GM19455 (cell line): ENCODE measurements at regions not wholly inside any gene's neighbourhood (a gene's known extent, or its start where the extent isn't known, plus 50 kb on each side); places are given as distances from the start of the nearest gene placed in this dataset.

ENCODE experiments used
- ATAC-seq: cut with Tn5 transposase; IDR thresholded peaks from one replicate; pipeline ENCODE4 v1.9.1; 2021; ENCODE audit not compliant: unreplicated experiment

DNA sequence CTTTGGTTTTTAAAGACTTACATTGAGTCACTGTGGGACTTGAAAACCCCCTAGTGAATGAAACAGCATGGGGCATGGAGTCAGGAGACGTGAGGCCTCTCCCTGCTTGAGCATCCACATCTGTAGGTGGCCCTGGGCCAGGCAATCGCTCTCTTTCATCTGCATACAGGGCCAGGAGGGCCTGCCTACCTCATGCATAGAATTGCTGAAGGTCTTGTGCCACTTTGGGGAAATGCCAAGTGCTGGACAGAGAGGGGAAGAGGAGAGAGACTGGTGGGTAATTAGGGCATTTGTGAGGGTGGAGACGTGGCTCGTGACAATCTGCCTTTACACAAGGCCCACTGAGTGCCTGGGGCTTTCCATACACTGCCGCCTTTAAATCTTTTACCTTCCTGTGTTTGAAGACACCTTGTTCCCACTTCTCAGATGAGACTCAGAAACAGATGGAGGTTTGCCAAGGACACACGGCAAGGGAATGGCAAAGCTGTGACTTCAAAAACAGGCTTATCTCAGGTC, 322.2 kb upstream of the HS6ST1 start:
- ATAC-seq: no peak

DNA sequence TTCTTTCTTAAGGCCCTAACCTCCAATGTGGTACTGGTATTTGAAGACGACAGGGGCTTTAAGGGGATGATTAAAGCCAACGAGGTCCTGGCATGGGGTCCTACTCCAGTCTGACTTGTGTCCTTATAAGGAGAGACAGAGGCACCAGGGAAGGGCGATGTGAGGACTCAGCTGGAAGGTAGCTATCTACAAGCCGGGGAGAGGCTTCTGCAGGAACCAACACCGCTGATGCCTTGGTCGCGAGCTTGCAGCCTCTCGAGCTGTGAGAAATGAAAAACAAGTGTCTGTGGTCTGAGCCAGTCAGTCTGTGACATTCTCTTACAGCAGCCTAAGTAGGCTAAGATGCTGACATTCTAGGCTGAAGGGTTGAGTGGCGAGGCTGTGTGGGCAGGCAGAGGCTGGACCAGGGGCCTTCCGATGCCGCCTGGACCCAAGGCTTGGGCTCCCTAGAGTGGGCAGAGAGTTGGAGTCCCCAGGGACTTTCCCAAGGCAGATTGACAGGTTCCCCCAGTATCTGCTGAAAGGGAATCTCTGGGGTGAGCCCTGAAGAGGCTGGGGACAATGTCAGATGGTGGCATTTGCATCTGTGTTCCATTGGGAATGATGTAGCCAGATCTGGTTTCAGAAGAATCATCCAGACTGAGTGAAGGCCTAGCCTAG, 322.9 kb upstream of the HS6ST1 start:
- no peak for ATAC-seq

DNA sequence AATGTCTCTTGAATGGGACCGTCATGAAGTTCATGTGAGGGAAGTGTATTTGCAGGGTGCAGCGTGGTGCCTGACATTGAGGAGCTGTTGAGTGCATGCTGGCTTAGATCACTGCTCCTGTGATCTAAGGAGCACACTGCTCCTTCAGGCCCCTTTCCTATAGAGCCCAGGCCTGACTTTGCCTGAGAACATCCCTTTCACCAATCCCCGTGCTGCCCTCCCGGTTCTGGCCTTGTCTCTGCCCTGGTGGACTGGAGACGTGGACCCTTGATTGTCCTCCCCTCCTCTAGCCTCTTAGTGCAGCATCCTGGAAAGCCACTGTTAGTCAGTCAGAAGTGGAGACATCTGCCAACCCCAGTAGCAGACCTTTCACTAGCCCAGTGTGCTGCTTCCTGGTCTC, 323.6 kb upstream of the HS6ST1 start:
- no peak for ATAC-seq

DNA sequence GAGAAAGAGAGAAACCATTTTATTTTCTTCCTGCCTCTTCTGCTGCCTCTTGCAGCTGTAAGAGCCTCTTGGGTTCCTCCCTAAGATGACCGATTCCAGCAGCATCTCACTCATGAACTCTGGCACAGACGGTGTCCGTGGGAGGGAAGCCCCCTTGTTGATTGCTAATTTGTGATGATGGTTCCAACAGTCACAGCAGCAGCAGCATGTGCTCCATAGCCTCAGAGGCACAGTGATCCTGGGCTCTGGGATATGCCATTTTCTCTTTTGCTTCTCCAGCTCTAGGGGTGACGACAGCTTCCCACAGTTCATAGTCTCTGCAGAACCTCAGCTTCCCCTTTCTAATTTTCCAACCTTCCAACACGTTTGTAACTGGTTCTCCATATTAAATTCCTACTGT, 324.2 kb upstream of the HS6ST1 start:
- no peak for ATAC-seq

DNA sequence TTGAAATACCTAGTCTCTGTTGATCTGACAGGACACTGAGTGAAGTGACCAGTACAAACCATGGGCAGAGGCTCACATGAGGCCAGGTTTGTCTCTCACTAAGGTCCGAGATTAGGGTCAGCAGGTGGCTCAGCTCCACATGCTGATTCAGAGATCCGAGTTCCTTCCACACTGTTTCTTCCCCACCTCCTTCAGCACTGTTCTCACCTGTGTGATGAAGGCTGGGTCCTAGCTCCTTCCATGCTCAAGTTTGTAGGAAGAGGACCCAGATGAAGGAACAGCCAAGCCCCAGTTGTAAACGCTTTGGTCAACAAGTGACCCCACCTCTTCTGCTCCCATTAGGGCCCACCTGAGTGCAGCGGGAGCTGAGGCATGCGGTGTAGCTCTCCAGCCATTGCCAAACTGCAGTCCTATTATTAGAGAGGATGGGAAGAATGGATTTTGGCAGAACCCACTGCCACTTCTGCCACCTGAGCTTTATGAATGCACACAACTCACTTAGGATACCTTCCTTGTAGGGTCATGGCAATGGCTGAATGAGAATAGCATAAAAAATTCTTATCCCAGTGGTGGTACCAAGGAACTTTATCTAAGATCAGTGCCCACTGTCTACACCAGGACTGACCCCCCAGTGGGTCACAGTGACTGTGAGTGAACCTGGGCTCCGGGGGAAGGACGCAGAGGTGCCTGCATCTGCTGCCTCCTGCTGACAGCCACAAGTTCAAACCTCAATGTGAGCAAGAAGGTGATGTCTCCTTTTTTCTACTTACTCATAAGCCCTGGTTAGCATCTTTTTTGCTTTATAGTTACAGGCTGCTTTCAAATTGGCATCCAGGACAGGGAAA, 324.8 kb upstream of the HS6ST1 start:
- no peak for ATAC-seq

DNA sequence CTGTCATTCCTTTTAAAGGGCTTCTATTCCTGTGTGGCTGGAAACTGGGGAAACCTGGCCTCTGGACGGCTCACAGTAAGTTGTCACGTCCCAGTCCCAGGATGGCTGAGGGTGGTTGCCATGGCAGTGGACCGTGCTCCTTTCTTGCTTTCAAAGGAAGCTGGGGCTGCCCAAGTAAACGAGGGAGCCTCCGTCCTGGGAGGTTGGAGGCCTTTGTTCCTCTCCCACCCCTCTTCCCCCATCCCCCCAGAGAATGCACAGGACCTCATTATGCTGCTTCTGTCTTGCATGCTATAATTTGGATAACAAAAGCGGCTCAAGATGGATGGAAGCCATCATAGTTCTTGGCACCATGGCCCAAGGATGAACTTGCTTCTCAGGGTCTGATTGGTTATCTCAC, 325.5 kb upstream of the HS6ST1 start:
- no peak for ATAC-seq

DNA sequence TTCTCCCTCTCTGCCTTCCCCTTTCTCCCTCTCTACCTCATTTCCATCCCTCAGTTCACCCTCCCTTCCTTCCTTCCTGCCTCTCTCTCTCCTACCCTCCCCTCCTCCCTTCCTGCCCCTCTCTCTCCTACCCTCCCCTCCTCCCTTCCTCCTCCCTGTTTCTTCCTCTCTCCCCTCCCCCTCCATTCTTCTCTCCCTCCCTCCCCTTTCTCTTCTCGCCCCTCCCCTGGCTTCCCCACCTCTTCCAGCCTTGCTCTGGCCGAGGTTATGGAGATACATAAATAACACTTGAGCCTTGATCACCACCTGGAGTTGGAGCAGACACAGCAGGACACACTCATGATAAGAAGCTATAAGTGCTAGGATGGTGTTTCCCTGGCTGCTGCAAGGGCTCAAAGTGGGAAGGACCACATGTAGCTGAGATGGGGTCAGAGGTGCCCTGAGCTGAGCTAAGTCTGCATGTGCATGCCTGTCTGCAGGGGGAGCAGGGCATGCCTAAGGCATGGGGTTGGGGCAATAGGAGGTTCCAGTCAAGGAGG, 326.1 kb upstream of the HS6ST1 start:
- ATAC-seq: no peak

DNA sequence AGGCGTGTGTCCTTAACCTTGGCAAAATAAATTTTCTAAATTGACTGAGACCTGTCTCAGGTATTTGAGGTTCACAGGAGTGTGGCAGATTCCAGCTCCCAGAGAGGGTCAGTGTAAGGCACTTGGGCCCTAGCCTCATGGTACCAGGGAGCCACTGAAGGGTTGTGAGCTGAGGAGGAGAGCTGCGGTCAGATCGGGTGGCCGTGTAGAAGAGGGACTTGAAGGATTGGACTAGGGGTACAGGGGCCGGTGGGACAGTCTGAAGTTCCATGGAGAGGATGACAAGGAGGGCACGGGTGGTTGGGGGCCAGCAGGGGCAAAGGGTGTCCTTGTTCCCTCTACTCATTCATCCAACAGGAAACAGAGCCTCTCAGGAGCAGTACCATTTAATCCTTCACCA, 327.0 kb upstream of the HS6ST1 start:
- ATAC-seq: no peak

DNA sequence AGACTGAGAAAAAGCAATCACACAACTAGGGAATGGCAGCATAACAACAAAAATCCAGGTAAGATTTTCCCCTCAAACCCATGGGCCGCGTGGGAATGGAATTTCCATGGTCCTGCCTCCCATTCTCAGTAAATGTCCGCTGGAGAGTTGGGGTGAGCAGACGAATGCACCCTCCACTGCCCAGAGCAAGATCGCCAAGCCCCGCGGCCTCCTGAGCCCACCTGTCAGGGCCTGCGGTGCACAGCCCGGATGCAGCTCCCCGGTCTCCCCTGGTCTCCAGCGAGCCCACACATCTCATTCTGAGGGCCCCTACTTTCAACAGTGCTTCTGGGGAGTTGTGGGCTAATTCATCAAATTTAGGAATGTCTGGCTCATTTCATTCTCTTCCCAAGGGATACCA, 327.4 kb upstream of the HS6ST1 start:
- ATAC-seq: no peak

DNA sequence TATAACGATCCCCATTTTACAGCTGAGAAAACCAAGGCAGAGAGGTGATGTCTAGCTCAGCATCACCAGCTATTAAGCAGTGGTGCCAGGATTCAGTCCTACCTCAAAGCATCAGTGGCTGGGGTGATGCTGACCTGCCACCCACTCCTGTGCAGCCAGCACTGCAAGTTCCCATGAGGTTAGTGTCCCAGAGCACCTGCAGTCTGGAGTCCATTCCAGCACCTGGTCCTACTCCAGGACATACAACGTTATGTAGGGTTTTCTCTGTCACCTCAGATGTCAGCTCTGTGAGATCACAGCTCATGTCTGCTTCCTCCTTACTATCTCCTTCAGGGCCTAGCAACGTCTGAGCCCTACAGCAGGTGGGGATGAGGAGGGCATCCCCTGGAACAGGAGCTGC, 328.0 kb upstream of the HS6ST1 start:
- no peak for ATAC-seq

DNA sequence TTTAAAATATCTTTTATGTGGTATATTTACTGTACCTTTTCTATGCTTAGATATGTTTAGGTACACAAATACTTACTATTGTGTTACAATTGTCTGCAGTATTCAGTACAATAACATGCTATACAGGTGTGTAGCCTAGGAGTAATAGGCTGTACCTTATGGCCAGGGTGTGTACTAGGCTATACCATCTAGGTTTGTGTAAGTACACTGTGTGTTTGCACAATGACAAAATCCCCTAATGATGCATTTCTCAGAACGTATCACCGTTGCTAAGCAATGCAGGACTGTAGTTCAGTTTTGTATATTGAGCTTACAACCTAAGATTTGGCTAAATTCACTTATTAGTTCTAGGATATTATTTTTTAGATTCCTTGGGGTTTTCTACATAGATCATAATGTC, 332.3 kb upstream of the HS6ST1 start:
- ATAC-seq: no peak

DNA sequence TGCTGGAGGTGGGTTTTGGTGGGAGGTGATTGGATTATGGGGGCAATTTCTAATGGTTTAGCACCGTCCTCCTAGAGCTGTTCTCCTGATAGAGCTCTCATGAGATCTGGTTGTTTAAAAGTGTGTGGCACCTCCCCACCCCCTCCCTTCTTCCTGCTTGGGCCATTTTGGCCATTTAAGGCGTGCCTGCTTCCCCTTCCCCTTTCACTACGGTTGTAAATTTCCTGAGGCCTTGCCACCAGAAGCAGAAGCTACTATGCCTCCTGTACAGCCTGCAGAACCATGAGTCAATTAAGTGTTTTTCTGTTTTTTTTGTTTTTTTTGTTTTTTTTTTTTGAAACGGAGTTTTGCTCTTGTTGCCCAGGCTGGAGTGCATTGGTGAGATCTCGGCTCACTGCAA, 335.7 kb upstream of the HS6ST1 start:
- ATAC-seq: no peak

DNA sequence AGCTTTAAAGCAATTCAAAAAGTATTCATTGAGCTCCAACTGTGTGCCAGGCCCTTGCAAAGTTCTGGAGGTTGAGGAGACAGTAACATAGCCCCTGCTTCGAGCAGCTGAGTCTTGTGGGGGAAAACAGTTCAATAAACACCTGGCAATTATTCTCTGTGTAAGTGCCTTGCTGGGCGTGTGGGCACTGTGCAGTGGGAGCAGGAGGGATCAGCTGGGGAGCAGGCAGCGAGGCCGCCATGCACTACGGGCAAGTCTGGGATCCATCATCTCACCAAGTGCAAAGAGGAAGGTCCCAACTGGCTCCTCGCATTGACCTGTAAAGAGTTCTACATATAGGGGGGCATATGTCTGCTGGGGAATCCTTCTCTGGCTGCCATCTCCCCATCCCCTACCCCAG, 342.2 kb upstream of the HS6ST1 start:
- no peak for ATAC-seq

DNA sequence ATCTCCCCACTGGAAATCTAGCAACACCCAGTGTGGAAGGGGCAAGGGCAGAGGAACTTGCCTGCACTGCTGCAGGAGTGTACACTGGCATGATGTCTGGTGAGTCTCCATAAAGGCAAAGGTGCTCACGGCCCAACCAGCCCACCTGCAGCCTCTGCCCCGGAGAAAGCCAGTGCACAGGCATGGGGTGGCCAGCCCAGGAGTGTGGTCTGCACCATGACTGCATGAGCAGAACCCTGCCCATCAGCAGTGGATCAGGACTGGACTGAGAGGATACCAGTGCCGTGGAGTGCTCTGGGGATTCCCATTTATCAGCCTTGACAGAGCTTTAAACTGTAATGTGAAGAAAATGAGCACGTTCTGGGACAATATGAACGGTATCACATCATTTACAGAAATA, 342.6 kb upstream of the HS6ST1 start:
- no peak for ATAC-seq

DNA sequence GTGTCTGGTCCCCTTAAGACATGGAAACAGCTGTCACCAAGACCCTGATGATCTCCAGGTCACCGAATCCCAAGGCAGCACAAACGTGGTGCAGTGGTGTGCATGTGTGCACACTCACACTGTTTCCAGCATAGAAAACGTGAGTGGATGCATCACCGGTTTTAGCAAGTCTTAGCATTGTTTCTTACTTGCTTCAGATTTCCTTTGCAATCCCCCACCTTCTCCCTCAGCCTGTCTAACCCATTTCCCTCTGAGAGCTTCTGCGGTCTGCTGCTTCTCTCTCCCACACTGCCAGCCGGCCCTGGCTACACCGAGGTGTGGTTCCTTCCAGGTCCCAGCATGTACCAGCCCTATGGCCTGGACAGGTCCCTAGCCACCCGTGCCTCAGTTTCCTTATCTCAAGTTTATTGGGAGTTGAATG, 343.4 kb upstream of the HS6ST1 start:
- no peak for ATAC-seq

DNA sequence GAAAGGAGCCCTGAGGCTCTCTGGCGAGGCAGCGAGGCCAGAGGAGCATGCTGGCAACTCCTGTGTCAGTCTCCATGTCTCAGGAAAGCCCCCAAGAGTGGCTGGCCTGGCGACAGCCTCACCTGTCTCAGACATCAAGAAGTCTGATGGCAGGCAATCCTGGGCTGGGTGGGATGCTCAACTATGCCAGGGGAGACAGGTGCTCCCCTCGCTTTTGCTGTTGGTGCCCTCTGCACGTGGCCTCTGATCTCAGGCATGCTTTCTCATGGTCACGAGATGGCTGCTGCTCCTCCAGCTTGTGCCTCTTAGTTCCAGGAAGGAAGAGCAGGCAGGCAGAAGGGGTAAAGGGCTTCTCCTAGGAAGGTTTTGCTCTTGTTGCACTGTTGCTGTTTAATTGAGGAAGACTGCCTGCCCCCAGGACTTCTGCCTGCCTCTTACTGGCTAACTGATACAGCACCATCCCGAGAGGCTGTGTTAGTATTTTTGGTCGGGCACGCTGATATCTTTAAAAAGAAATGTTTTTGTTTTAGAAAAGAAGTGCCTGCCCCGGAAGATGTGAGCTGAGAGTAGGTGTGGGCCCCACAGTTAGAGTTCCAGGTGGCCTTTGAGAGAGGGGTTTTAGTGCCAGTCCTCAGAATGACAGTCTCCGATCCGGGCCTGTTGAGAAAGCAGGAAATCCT, 344.8 kb upstream of the HS6ST1 start:
- ATAC-seq: no peak

DNA sequence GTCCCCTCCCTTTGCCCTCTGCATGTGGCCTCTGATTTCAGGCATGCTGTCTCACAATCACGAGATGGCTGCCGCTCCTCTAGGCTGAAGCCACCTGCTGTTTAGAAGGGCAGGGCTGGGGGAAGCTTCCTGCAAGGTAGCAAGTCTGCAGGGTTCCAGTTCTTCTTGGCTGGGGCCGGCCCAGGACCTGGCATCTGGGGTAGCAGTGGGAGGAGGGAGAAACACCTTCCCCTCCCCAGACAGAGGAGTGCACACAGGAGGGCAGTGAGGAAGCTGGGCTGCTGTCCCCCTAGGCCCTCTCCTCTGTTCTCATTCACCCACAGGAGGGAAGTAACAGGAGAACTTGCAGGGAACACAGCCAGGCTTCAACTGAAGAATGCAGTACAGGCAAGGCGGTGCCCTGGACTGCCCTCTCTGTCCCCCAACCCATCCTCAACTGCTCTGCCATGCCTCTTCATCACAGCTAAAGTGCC, 345.9 kb upstream of the HS6ST1 start:
- ATAC-seq: no peak

DNA sequence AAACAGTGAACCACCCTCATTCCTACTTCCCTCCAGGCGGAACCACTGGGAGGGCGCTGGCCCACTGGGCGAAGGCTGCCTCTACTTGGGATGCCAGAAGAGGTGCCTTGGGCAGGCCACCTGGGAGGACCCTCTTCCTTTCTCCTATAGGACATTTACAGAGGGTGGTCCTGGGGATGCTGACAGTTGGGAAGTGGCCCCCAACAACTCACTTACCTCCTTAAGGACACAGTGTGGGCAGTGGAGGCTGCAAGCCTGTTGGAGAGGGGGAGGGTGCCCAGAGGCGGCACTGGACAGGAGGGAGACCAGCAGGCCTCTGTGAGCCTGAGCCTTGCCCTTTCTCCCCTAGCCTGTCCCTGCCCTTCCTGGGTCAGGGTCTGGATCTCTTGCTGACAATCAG, 346.4 kb upstream of the HS6ST1 start:
- no peak for ATAC-seq

DNA sequence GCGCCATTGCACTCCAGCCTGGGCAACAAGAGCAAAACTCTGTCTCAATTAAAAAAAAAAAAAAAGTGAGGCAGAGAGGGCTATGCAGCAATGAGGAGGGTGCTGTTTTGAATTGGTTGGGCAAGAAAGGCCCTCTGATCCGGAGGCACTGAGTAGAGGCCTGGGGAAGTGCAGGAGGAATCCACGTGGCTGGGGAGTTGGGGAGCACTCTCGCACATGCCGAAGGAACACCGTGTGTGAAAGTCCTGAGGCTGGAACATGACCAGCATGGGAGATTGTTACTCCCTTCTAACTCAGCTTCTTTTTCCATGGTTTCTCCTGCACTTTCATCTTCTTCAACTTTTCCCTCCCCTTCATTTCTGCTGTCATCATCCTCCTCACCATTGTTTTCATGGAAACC, 347.9 kb upstream of the HS6ST1 start:
- ATAC-seq: no peak

DNA sequence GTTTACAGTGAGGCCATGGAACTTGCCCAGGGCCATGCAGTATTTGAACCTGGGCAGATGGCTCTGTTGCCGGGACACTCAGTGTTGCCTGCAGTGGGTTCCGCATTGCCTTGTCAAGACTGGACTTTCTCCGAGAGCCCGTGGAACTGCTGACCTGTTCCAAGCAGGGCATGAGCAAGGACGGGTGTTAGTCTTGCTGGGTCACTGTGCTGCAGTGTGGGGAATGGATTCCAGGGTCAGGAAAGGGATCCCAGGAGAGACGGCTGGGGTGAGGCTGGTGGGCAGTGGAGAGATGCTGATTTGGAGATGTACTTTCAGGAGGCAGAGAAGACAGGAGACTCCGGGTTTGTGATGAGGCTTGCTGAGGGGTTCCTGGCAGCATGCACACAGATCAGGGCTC, 348.7 kb upstream of the HS6ST1 start:
- no peak for ATAC-seq

DNA sequence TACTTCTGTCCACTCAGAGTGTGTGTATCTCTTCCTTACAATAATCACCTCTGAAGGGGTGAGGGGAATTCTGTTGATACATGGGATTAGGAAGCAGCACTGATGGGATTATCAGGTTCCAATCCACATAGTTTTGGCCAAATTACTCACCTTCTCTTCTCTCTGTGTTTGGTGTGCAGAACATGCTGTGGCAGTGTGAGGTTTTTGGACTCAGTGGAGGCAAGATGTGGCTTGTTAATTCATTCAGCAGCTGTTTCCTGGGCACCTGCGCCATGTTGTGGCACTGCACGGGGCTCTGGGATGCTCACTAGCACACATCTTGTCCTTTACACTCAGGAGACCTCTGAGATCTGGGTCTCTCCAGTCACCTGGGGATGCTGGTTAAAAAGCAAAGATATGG, 350.3 kb upstream of the HS6ST1 start:
- no peak for ATAC-seq

DNA sequence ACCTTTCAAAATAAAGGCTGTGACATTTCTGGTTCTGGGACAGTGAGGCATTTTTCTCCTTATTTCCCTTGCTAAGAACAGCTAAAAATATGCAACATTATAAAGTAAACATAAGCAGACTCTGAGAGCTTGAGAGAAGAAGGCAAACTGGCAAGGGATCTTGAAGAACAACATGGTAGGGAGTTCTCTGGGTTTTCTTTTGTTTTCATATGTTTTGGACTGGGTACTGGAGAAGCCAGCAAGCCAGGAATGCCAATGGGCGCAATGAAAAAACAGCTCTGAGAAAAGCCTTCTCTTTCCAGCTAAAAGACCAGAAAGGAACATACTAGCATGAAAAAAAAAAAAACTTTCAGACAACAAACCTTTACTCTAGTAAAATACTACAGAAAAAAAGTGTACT, 351.4 kb upstream of the HS6ST1 start:
- ATAC-seq: no peak
